Stimulated activated CD4-positive, alpha-beta T cell treated with anti-CD3 and anti-CD28 coated beads, Interleukin-1b, Interleukin-23, amount 100 ng/mL, for 4 hours (primary cell): ENCODE measurements at regions not wholly inside any gene's neighbourhood (a gene's known extent, or its start where the extent isn't known, plus 50 kb on each side); places are given as distances from the start of the nearest gene placed in this dataset.
"Not testable (repeated sequence)": the region's sequence is repeated elsewhere in the genome, so short reads cannot be mapped to it uniquely, and the experiment has no call there.

Source experiments
- DNase-seq, 2 donors: peaks; one replicate each; pipeline ENCODE4 v3.0.0-alpha.2; 2020; ENCODE audit warnings: low read depth in 2 of 2

DNA sequence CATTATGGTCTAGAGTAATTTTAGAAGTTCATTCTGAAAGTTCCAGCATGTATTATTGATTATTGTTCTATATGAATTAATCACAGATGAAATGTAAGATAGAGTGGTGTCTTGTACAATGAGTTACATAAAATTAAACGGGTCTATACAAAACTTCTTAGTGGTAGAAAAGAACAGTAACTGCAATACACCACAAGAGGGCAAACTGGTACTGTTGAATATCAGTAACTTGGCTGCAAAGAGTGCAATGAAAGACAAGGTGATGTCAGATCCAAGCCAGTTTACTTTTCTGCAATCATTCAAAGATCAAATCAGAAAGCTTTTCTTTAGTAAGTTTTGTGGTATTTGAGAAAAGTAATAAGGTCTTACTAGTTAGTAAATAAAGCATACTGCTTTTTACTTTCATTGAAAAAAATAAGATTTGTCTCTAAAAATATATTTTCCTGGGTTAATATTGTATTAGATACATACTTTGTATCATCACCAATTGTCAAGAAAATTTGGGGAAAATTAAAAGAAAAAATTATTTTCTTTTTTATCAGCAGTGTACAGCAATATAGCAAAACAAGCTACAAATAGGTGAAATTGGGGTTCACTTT is 66.4 kb upstream of the BTG3 start:
- DNase-seq: peak in 1 of 2 donors; percentile 26

DNA sequence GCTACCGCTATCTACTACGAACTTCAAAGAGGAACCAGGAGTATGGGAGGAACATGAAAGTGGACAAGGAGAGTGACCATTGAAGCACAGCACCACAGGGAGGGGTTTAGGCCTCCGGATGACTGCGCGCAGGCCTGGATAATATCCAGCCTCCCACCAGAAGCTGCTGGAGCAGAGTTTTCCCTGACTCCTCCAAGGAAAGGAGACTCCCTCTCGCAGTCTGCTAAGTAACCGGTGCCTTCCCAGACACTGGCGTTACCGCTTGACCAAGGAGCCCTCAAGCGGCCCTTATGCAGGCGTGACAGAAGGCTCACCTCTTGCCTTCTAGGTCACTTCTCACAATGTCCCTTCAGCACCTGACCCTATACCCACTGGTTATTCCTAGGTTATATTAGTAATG is 64.2 kb upstream of the BTG3 start:
- DNase-seq: not testable (repeated sequence)

DNA sequence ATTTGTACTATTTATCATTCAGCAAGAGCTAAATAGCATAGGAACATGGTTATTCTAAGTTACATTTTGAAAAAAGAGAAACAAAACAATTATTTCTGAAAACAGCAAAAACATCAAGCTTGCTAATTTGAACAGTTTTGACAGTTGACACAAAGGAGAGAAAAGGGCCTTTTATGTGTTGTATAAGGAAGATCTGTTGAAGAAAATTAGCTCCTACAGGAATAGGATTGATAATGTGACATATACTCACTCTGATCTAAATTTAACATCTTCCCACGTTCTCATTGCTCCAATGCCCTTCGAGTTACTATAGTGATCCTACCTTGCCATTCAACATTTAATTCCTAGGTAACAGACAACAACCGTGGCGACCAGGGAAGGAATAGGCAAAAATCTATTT is 61.4 kb upstream of the BTG3 start:
- no peak for DNase-seq

DNA sequence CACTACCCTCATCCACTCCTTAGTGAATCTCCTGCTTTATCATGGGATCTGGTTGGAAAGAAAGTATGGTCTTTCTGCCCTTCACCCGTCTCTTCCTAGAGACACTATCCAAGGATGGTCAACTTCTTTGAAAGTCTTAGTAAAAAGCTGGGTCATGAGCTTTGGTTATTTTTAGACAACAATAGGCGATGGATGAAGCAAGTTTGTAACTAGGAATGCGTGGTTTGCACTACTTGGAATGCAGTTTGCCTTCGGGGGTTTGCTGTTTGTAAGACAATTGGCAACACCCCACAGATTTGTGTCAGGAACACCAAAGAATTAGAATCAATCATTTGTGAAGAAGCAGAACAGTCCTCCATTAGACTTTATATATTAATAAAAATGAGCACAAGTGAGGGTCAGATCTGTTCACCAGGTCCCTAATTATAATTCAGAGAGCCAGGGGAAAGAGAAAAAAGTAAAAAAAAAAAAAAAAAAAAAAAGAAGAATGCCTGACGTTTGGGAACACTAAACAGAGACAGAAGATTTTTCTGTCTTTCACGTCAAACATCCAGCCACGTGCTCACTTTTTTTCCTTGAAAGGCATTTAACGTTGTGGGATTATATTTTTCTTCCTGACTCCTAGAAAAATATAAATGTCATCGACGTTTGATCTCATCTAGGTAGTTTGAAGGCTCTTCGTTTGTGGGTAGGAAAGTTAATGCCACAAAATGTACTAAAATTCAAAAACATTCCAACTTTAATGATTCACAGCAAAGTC is 60.7 kb upstream of the BTG3 start:
- DNase-seq: no peak

DNA sequence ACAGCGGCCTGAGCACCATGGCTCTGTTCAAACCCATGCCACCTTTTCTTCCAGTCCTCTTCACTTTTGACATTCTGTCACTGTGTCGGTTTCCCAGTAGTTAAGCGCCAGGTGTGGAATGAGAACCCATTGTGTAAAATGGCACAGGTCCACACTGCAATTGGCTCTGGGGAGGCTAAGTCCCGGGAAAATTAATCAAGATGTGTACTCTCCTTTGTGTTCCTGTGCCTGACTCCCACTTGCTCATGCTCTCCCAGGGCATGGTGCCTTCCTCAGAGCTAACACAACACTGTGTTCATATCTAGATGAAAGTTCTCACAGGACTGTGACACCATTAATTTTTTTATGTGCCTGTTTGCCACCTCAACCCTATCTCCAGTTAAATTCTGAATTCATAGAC is 59.0 kb upstream of the BTG3 start:
- DNase-seq: no peak

DNA sequence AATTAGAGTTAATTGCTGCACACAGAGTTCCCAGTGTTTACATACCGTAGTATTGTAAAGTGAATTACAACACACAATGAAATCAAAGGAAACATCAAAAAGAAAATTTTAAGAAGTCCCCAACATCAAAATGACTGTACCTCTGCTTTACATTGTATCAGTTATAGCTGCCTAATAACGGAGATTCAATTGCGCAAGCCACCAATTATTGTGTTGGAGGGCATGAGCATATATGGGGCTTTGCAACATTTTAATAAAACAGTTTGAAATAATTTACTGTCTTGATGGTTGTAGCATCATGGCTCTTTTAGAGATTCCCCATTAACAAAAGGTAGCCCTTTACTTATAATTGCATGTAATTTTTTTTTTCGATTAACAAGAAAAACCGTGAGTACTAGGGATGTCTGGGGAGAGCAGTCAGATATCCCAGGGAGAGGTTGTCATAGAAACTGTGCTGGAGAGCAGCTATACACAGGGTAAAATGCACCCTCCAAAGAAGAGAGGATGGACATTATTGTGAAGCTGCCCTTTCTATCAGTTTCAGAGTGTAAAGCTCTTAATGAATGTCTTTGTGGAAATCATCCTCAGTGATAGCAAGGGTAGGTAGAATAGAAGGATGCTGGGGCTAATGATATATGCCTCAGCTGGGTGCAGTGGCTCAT is 55.9 kb upstream of the BTG3 start:
- DNase-seq: no peak

DNA sequence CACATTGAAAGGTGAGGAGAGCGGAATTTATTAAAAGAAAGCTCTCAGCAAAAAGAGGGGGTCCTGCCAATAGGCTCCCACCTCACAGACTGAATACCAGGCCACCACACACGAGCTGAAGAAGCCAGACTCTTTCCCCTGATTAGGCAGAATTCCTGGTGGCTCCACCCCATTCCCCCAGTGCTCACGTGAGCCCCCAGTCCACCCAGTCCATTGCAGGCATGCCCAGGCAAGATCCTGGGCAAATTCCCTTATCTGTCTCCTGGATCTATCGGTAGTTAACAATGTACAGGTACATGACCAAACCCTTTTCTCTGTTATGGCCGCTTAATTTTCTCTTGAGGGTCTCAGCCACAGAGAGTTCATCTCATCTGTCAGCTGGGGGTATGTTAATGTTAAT is 54.6 kb upstream of the BTG3 start:
- DNase-seq: no peak
